HepG2 (cell line): ENCODE measurements at regions not wholly inside any gene's neighbourhood (a gene's known extent, or its start where the extent isn't known, plus 50 kb on each side); places are given as distances from the start of the nearest gene placed in this dataset.
"Not testable (repeated sequence)": the region's sequence is repeated elsewhere in the genome, so short reads cannot be mapped to it uniquely, and the experiment has no call there.

Experiments used
- ATAC-seq: fragments of 200-7000 bp; cut with Tn5 transposase; 3 replicates; pipeline ENCODE4 v1.9.1; 2020; ENCODE audit warnings: mild to moderate bottlenecking, moderate library complexity
- BruUV-seq: library from RNA; stranded (reverse); fragments of 400-500 nt; replicated peaks from 2 replicates; lab custom pipeline; 2021; lab: Mats Ljungman, UMichigan
- CTCF ChIA-PET: fragments of 300-600 bp; formaldehyde crosslinking; extraction: SDS; loops from one replicate; lab custom pipeline; 2021; ENCODE audit warnings: low total read pairs, inconsistent platforms, low intra/inter-chr PET ratio; lab: Yijun Ruan, JAX
- POLR2A ChIA-PET: fragments of 350-600 bp; sonication (Branson Sonifier 250); formaldehyde crosslinking; loops from one replicate; lab custom pipeline; 2020; ENCODE audit warnings: antibody characterized with exemption, inconsistent platforms; lab: Yijun Ruan, JAX
- DNase-seq: peaks from one replicate; pipeline ENCODE4 v3.0.0-alpha.2; 2015; ENCODE audit warnings: low spot score
- FAIRE-seq: peaks from 3 replicates; lab custom pipeline; 2011; peaks lifted over from hg19 to GRCh38; lab: Jason Lieb, UNC
- H2AFZ ChIP-seq: one replicate; pipeline ENCODE4 v1.6.1; 2011; ENCODE audit warnings: low read length, inconsistent platforms
- H3K27ac ChIP-seq: fragments of 300-600 bp; 3 replicates; pipeline ENCODE4 v1.8.0; 2011; ENCODE audit warnings: mixed run types, mild to moderate bottlenecking, mixed read lengths, low read length, inconsistent platforms; ENCODE audit not compliant: insufficient read depth; ENCODE audit errors: extremely low read length
- H3K27me3 ChIP-seq, 2 experiments: fragments of 200-600 bp in 1 of 2; 2 replicates in 1 of 2; 3 replicates in 1 of 2; pipeline versions ENCODE4 v1.6.0 to v1.8.0; 2011; ENCODE audit warnings: low read length in 2 of 2, mild to moderate bottlenecking in 2 of 2, moderate library complexity in 2 of 2, inconsistent platforms in 1 of 2; ENCODE audit not compliant: insufficient read depth in 2 of 2, control insufficient read depth in 1 of 2
- H3K36me3 ChIP-seq, 2 experiments: fragments of 200-600 bp in 1 of 2; replicated peaks in 1 of 2; 2 replicates in 1 of 2; 3 replicates in 1 of 2; pipeline versions ENCODE4 v1.5.1 to v1.8.0; 2011; ENCODE audit warnings: low read length in 2 of 2, inconsistent platforms in 1 of 2; ENCODE audit not compliant: insufficient read depth in 2 of 2, control insufficient read depth in 1 of 2
- H3K4me1 ChIP-seq: 2 replicates; pipeline ENCODE4 v1.5.1; 2012; ENCODE audit warnings: low read length, inconsistent platforms; ENCODE audit not compliant: insufficient read depth
- H3K4me2 ChIP-seq: 2 replicates; pipeline ENCODE4 v1.6.0; 2011; ENCODE audit warnings: low read depth, low read length, inconsistent platforms
- H3K4me3 ChIP-seq, 3 experiments: fragments of 200-600 bp in 1 of 3; sonication (generic), shearing (Covaris generic) in 1 of 3; replicated peaks in 1 of 3; 2 replicates each; pipeline ENCODE4 v1.5.1; 2011 to 2016; ENCODE audit warnings: low read length in 3 of 3, inconsistent platforms in 2 of 3, low read depth in 2 of 3, mild to moderate bottlenecking in 2 of 3, control low read depth in 1 of 3, mixed read lengths in 1 of 3; ENCODE audit not compliant: insufficient read depth in 1 of 3
- H3K79me2 ChIP-seq: one replicate; pipeline ENCODE4 v1.6.1; 2011; ENCODE audit warnings: low read length, inconsistent platforms; ENCODE audit not compliant: insufficient read depth
- H3K9ac ChIP-seq: 2 replicates; pipeline ENCODE4 v1.6.0; 2011; ENCODE audit warnings: mild to moderate bottlenecking, low read depth, low read length, inconsistent platforms; ENCODE audit not compliant: insufficient read depth
- H3K9me3 ChIP-seq: 2 replicates; pipeline ENCODE4 v1.5.1; 2012; ENCODE audit warnings: mild to moderate bottlenecking, low read length
- H4K20me1 ChIP-seq: 2 replicates; pipeline ENCODE4 v1.6.0; 2011; ENCODE audit warnings: inconsistent platforms, mild to moderate bottlenecking, low read length, moderate library complexity; ENCODE audit not compliant: insufficient read depth
- CREBL2 ChIP-seq: sonication (generic); formaldehyde crosslinking; IDR thresholded peaks from 2 replicates; pipeline ENCODE4 v1.8.1; 2023; ENCODE audit warnings: missing genetic modification reagents, mild to moderate bottlenecking, borderline replicate concordance
- ELF4 ChIP-seq: sonication (generic); formaldehyde crosslinking; IDR thresholded peaks from 2 replicates; pipeline ENCODE4 v1.5.0; 2020; ENCODE audit warnings: missing genetic modification reagents, mild to moderate bottlenecking, moderate library complexity, borderline replicate concordance
- HNRNPLL ChIP-seq: fragments of 200-400 bp; formaldehyde crosslinking; IDR thresholded peaks from 2 replicates; pipeline ENCODE4 v1.6.1; 2017; ENCODE audit warnings: mild to moderate bottlenecking, low read depth, low read length; ENCODE audit not compliant: poor library complexity, severe bottlenecking
- NRL ChIP-seq: sonication (generic); formaldehyde crosslinking; IDR thresholded peaks from 2 replicates; pipeline ENCODE4 v1.5.0; 2020; ENCODE audit warnings: missing genetic modification reagents, mild to moderate bottlenecking, moderate library complexity, borderline replicate concordance
- PCBP1 ChIP-seq: fragments of 200-400 bp; formaldehyde crosslinking; IDR thresholded peaks from 2 replicates; pipeline ENCODE4 v1.6.1; 2017; ENCODE audit warnings: mild to moderate bottlenecking, low read depth, low read length, borderline replicate concordance
- SNRNP70 ChIP-seq: fragments of 200-400 bp; formaldehyde crosslinking; IDR thresholded peaks from 2 replicates; pipeline ENCODE4 v1.6.1; 2017; ENCODE audit warnings: mild to moderate bottlenecking, low read depth, low read length, moderate library complexity
- ZNF318 ChIP-seq: sonication (generic); formaldehyde crosslinking; IDR thresholded peaks from 2 replicates; pipeline ENCODE4 v1.4.0; 2020; ENCODE audit warnings: mild to moderate bottlenecking, missing genetic modification reagents
- ZNF414 ChIP-seq: sonication (generic); formaldehyde crosslinking; IDR thresholded peaks from 2 replicates; pipeline ENCODE4 v1.5.0; 2020; ENCODE audit warnings: missing genetic modification reagents
- WGBS: methylation state at CpG from one replicate; pipeline ENCODE4 v1.1.6; 2017; ENCODE audit warnings: low lambda C conversion rate; 5-methylcytosine and 5-hydroxymethylcytosine counted together
- in situ Hi-C: cut with HindIII; loops from 2 replicates; pipeline ENCODE4 v1.10.0; 2017; ENCODE audit warnings: low pct_unique_long_range_greater_than_20kb; ENCODE audit not compliant: extremely low pct_ligation_motif_present
- intact Hi-C: fragments of 100-400 bp; cut with micrococcal nuclease; formaldehyde crosslinking; loops from one replicate; pipeline ENCODE4 v1.10.0; 2022; ENCODE audit not compliant: unreplicated experiment

- TF ChIP-seq ZNF318 (CRISPR knock-in tag): no peak
- TF ChIP-seq HNRNPLL: no peak
- TF ChIP-seq ZNF414: no peak
These were observed 131.2 kb upstream of the RMP24 start (continued) for GRCh38 chr18:35841283-35841682.

GRCh38 chr18:35842536-35842935 is 129.9 kb upstream of the RMP24 start:
- H3K9me3 ChIP-seq: no peaks in the 10 kb centered on the region
- H3K4me1 ChIP-seq: no peaks in the 10 kb centered on the region
- no peaks in the 10 kb centered on the region for H3K79me2 ChIP-seq
- H3K36me3 ChIP-seq: no peaks in the 10 kb centered on the region
- no TSS peak for BruUV-seq
- H3K27me3 ChIP-seq: peaks cover 0 to 1% of the 10 kb centered on the region in 2 experiments; a peak in 2 of 5 replicates
- ATAC-seq (no peak), DNase-seq (no peak)
- no peak overlapping the region for H3K4me3 ChIP-seq
- TF ChIP-seq SNRNP70: no peak
- TF ChIP-seq PCBP1: no peak
- no peak for TF ChIP-seq ELF4
- TF ChIP-seq CREBL2 (CRISPR knock-in tag): no peak
- TF ChIP-seq NRL: no peak
- TF ChIP-seq, all 625 proteins: peak for 0
- Histone ChIP-seq H4K20me1 (no peaks in the 10 kb centered on the region), H3K4me2 (no peak overlapping the region), H3K9ac (no peak overlapping the region), H2AFZ (no peak overlapping the region), H3K27ac (no peak overlapping the region)
- CTCF ChIA-PET: no interaction called here
- no peak for FAIRE-seq
- POLR2A ChIA-PET: no interaction called here
- 35% methylated on average over 5 of the region's 5 CpGs for WGBS
- intact Hi-C loops (no loop called here), in situ Hi-C loops (no loop called here)

GRCh38 chr18:35848321-35848720 is 124.2 kb upstream of the RMP24 start:
- in situ Hi-C loops, intact Hi-C loops, H4K20me1 ChIP-seq, H3K9ac ChIP-seq, H3K9me3 ChIP-seq, H2AFZ ChIP-seq, H3K4me1 ChIP-seq, POLR2A ChIA-PET, DNase-seq, BruUV-seq, H3K4me3 ChIP-seq, H3K27ac ChIP-seq, H3K79me2 ChIP-seq, H3K36me3 ChIP-seq, CTCF ChIA-PET, FAIRE-seq, ATAC-seq, H3K4me2 ChIP-seq: not testable (repeated sequence)
- WGBS: 28% methylated on average over 5 of the region's 5 CpGs
- peaks cover 0 to 18% of the 10 kb centered on the region in 2 experiments; a peak in 2 of 5 replicates for H3K27me3 ChIP-seq
